CD4-positive, CD25-positive, alpha-beta regulatory T cell (primary cell): ENCODE measurements at regions not wholly inside any gene's neighbourhood (a gene's known extent, or its start where the extent isn't known, plus 50 kb on each side); places are given as distances from the start of the nearest gene placed in this dataset.

ENCODE experiments used
- ATAC-seq, 2 donors: fragments of 150-1000 bp; cut with Tn5 transposase; one replicate each; pipeline ENCODE4 v1.10.0; 2021; ENCODE audit warnings: low read depth in 2 of 2, moderate number of reproducible peaks in 2 of 2, moderate library complexity in 1 of 2
- DNase-seq, 3 donors: peaks; one replicate each; pipeline versions ENCODE4 v3.0.0 to v3.0.0-alpha.2; 2012 to 2022; ENCODE audit warnings: mixed read lengths in 1 of 3
- H3K27ac ChIP-seq: one replicate; pipeline ENCODE4 v1.7.0; 2013; ENCODE audit warnings: mild to moderate bottlenecking, low read length; ENCODE audit not compliant: insufficient read depth, poor library complexity, severe bottlenecking
- H3K27me3 ChIP-seq: one replicate; pipeline ENCODE4 v1.7.0; 2013; ENCODE audit warnings: low read length; ENCODE audit not compliant: control insufficient read depth, insufficient read depth
- H3K36me3 ChIP-seq: one replicate; pipeline ENCODE4 v1.7.0; 2013; ENCODE audit warnings: mild to moderate bottlenecking, low read length, moderate library complexity; ENCODE audit not compliant: control insufficient read depth, insufficient read depth
- H3K4me1 ChIP-seq: 2 replicates; pipeline ENCODE4 v1.7.0; 2013; ENCODE audit warnings: mild to moderate bottlenecking, low read length; ENCODE audit not compliant: insufficient read depth, control insufficient read depth, poor library complexity, severe bottlenecking
- H3K4me3 ChIP-seq: one replicate; pipeline ENCODE4 v1.7.0; 2013; ENCODE audit warnings: low read depth, mild to moderate bottlenecking, low read length, moderate library complexity
- H3K9me3 ChIP-seq, 2 experiments: 1 replicate in 1 of 2; 2 replicates in 1 of 2; pipeline ENCODE4 v1.7.0; 2013; ENCODE audit warnings: low read length in 2 of 2, mild to moderate bottlenecking in 1 of 2, moderate library complexity in 1 of 2; ENCODE audit not compliant: control insufficient read depth in 2 of 2
- H3K27ac Mint-ChIP-seq, 3 donors: one replicate each; pipeline ENCODE4 v1.8.0; 2020 to 2022; ENCODE audit warnings: mild to moderate bottlenecking in 3 of 3, mixed read lengths in 3 of 3, moderate library complexity in 2 of 3
- H3K27me3 Mint-ChIP-seq: one replicate; pipeline ENCODE4 v1.8.0; 2022; ENCODE audit warnings: mild to moderate bottlenecking, mixed read lengths
- H3K36me3 Mint-ChIP-seq: one replicate; pipeline ENCODE4 v1.8.0; 2020; ENCODE audit warnings: mixed read lengths
- H3K4me1 Mint-ChIP-seq, 4 donors: one replicate each; pipeline ENCODE4 v1.8.0; 2020 to 2022; ENCODE audit warnings: mixed read lengths in 4 of 4, mild to moderate bottlenecking in 1 of 4
- H3K4me3 Mint-ChIP-seq, 4 donors: one replicate each; pipeline ENCODE4 v1.8.0; 2020 to 2022; ENCODE audit warnings: mild to moderate bottlenecking in 4 of 4, mixed read lengths in 4 of 4, moderate library complexity in 3 of 4
- H3K9me3 Mint-ChIP-seq, 7 donors: one replicate each; pipeline ENCODE4 v1.8.0; 2020 to 2022; ENCODE audit warnings: mixed read lengths in 7 of 7, mild to moderate bottlenecking in 3 of 7, moderate library complexity in 2 of 7

DNA sequence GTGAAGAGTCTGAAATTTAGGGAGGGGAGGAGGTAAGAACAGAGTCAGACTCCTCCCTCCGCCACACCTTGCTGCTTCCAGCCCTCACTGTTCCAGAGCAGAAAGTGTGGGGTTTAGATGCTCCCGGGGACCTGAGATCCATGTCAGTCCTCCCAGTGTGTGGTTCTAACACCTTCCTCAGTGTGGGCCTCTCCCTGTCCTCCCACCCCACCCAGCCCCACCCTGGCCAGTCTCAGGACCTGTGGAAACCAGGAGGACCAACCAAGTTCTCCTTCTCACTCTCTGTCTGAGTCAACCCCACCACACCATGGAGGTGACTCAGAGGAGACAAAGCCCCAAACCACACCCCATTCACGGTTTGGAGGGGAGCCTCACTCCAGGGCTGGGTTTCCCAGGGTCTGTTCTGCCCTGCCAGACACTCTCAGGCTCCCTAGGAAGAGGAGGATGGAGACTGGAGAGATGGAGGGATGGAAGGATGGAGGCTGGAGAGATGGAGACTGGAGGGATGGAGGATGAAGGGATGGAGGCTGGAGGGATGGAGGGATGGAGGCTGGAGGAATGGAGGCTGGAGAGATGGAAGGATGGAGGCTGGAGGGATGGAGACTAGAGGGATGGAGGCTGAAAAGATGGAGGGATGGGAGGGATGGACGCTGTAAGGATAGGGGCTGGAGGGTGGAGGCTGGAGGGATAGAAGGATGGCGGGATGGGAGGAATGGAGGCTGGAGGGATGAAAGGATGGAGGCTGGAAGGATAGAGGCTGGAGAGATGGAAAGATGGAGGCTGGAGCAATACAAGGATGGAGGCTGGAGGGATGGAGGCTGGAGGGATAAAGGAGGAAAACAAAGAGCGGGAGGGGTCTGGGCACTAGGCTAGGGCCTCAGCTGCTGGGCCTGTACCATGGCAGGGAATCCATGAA is 100.9 kb upstream of the RUNX3 start:
- peak in 2 of 3 donors; percentile 49 to 83 for DNase-seq
- H3K4me1 Mint-ChIP-seq = peaks cover 13 to 75% (median 39%) of the 10 kb centered on the region in 4 donors
- H3K27me3 ChIP-seq = no peaks in the 10 kb centered on the region
- H3K4me1 ChIP-seq = peaks cover 66% of the 10 kb centered on the region
- peaks cover 7% of the 10 kb centered on the region for H3K27me3 Mint-ChIP-seq
- ATAC-seq = peak; percentile 66 to 71
- no peaks in the 10 kb centered on the region for H3K9me3 Mint-ChIP-seq
- H3K27ac Mint-ChIP-seq = peak overlapping the region; percentile 96 to 98 (median 98)
- H3K4me3 ChIP-seq = peak overlapping the region; percentile 13
- no peaks in the 10 kb centered on the region for H3K36me3 Mint-ChIP-seq
- peak overlapping the region in 3 of 4 donors; percentile 61 to 90 (median 78) for H3K4me3 Mint-ChIP-seq
- H3K36me3 ChIP-seq = no peaks in the 10 kb centered on the region
- peak overlapping the region; percentile 86 for H3K27ac ChIP-seq
- no peaks in the 10 kb centered on the region for H3K9me3 ChIP-seq

DNA sequence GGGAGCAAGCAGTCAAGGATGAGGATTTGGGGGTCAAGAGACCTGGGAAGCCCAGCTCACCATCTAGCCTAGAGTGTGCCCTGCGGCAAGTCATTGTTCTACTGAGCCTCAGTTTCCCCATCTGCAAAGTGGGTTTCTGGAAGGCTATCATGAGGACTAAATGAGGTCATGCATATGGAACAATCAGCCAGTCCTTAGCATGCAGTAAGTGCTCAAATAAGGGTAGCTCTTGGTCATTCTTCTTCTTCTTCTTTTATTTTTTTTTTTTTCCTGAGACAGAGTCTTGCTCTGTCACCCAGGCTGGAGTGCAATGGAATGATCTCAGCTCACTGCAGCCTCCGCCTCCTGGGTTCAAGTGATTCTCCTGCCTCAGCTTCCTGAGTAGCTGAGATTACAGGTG is 99.9 kb upstream of the RUNX3 start:
- DNase-seq = no peak
- Mint-ChIP-seq H3K9me3 (no peaks in the 10 kb centered on the region), H3K27me3 (peaks cover 7% of the 10 kb centered on the region), H3K27ac (peak overlapping the region; percentile 90 to 96 (median 90)), H3K36me3 (no peaks in the 10 kb centered on the region), H3K4me3 (peak overlapping the region in 3 of 4 donors; percentile 17 to 42 (median 38)), H3K4me1 (peaks cover 13 to 84% (median 39%) of the 10 kb centered on the region in 4 donors)
- Histone ChIP-seq H3K9me3 (no peaks in the 10 kb centered on the region), H3K27me3 (no peaks in the 10 kb centered on the region), H3K36me3 (no peaks in the 10 kb centered on the region), H3K4me1 (peaks cover 66% of the 10 kb centered on the region), H3K4me3 (peak overlapping the region; percentile 3), H3K27ac (no peak overlapping the region)
- ATAC-seq = no peak

DNA sequence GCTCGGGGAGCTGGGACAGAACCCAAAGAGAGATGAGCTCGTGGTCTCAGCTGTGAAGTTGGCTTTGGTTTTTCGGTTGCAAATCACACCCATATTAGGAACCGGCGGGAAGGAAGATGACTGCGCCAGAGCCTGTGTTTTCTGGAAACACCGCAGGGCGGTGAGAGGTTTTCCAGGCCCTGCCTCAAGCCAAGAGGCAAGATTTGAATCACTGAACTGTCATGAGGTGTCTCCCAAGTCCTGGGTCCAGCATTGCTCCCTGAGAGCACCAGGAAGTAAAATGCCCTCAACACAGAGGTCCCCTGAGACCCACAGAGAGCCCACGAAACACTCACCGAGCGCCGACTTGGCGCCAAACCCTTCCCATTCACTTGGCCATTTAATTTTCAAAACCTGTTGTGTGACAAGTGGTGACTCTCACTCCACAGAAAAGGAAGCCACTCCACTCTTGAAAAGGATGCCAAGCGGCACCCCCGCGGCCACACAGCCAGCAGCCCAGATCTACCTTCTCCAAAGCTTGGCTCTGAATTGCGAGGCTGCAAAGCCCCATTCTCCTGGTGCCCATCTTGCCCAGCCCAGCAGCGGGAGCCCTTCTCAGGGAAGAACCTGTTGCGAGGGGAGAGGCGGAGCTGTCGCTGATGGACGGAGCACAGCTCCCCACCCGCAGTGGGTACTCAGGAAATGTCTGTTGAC is 99.0 kb upstream of the RUNX3 start:
- Mint-ChIP-seq H3K4me3 (peak overlapping the region in 2 of 4 donors; percentile 9 to 42), H3K27me3 (peaks cover 7% of the 10 kb centered on the region), H3K4me1 (peaks cover 13 to 89% (median 39%) of the 10 kb centered on the region in 4 donors), H3K36me3 (no peaks in the 10 kb centered on the region), H3K27ac (peak overlapping the region; percentile 90 to 96 (median 95)), H3K9me3 (no peaks in the 10 kb centered on the region)
- H3K4me3 ChIP-seq = no peak overlapping the region
- no peaks in the 10 kb centered on the region for H3K9me3 ChIP-seq
- no peak overlapping the region for H3K27ac ChIP-seq
- DNase-seq (no peak), ATAC-seq (no peak)
- H3K27me3 ChIP-seq = no peaks in the 10 kb centered on the region
- no peaks in the 10 kb centered on the region for H3K36me3 ChIP-seq
- peaks cover 63% of the 10 kb centered on the region for H3K4me1 ChIP-seq

DNA sequence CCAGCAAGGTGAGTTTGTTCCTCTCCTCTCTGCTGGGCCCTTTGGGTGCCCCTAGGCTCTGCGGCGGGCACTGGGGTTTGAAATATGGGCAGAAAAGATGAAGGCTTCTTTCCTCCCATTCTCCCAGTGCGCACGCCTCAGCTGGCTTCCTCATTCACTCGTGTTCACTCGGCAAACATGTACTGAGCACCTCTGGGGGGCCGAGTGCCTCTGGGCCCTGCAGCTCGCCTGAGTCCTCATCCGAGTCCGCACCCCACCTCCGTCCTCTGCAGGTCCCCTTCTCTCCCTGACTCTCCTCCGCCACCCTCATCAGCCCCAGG is 98.5 kb upstream of the RUNX3 start:
- no peak overlapping the region for H3K27ac ChIP-seq
- H3K4me3 ChIP-seq = no peak overlapping the region

GRCh38 chr1:25027822-25028586 is 97.9 kb upstream of the RUNX3 start:
- no peaks in the 10 kb centered on the region for H3K9me3 Mint-ChIP-seq
- H3K27me3 Mint-ChIP-seq = peaks cover 7% of the 10 kb centered on the region
- H3K4me3 Mint-ChIP-seq = peak overlapping the region in 1 of 4 donors; percentile 19
- Histone ChIP-seq H3K36me3 (no peaks in the 10 kb centered on the region), H3K27ac (no peak overlapping the region), H3K4me1 (peaks cover 63% of the 10 kb centered on the region), H3K4me3 (no peak overlapping the region), H3K27me3 (no peaks in the 10 kb centered on the region), H3K9me3 (no peaks in the 10 kb centered on the region)
- no peak for DNase-seq
- H3K36me3 Mint-ChIP-seq = no peaks in the 10 kb centered on the region
- H3K4me1 Mint-ChIP-seq = peaks cover 13 to 89% (median 42%) of the 10 kb centered on the region in 4 donors
- no peak for ATAC-seq
- H3K27ac Mint-ChIP-seq = peak overlapping the region; percentile 90 to 96 (median 95)

More for the DNA sequence above, 98.5 kb upstream of the RUNX3 start:
- Mint-ChIP-seq H3K4me3 (peak overlapping the region in 1 of 4 donors; percentile 9), H3K27me3 (peaks cover 7% of the 10 kb centered on the region), H3K4me1 (peaks cover 13 to 89% (median 41%) of the 10 kb centered on the region in 4 donors), H3K27ac (peak overlapping the region; percentile 90 to 96 (median 95)), H3K36me3 (no peaks in the 10 kb centered on the region), H3K9me3 (no peaks in the 10 kb centered on the region)
- H3K4me1 ChIP-seq = peaks cover 63% of the 10 kb centered on the region
- ATAC-seq = no peak
- H3K9me3 ChIP-seq = no peaks in the 10 kb centered on the region
- no peaks in the 10 kb centered on the region for H3K36me3 ChIP-seq
- no peak for DNase-seq
- no peaks in the 10 kb centered on the region for H3K27me3 ChIP-seq

GRCh38 chr1:25026730-25027450 is 96.8 kb upstream of the RUNX3 start:
- DNase-seq = no peak
- no peak overlapping the region for H3K4me3 Mint-ChIP-seq
- no peaks in the 10 kb centered on the region for H3K36me3 ChIP-seq
- H3K27me3 Mint-ChIP-seq = no peaks in the 10 kb centered on the region
- no peak overlapping the region for H3K27ac ChIP-seq
- peaks cover 6 to 87% (median 37%) of the 10 kb centered on the region in 4 donors for H3K4me1 Mint-ChIP-seq
- no peaks in the 10 kb centered on the region for H3K9me3 ChIP-seq
- no peak for ATAC-seq
- peak overlapping the region in 1 of 3 donors; percentile 48 for H3K27ac Mint-ChIP-seq
- H3K4me3 ChIP-seq = no peak overlapping the region
- H3K27me3 ChIP-seq = no peaks in the 10 kb centered on the region
- no peaks in the 10 kb centered on the region for H3K36me3 Mint-ChIP-seq
- no peaks in the 10 kb centered on the region for H3K9me3 Mint-ChIP-seq
- H3K4me1 ChIP-seq = peaks cover 63% of the 10 kb centered on the region

DNA sequence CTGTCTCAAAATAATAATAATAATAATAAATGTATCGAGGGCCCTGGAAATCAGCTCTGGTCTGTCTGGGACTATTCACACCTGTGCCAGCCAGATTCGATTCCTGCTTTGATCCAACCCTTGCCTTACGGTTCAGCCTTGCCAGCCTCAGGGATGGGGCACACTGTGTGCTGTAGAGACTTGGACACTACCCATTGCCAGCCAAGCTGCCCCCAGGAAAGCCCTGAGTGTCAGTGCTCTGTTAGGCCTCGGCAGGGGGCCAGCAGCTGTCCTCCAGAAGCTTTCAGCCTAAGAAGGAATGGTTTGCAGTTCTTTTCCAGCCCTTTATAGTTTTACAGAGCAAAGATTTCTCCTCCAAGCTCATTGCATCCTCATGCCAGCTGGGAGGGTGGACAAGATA is 96.2 kb upstream of the RUNX3 start:
- ATAC-seq = no peak

More for the DNA sequence above, 96.2 kb upstream of the RUNX3 start:
- no peaks in the 10 kb centered on the region for H3K36me3 ChIP-seq
- peak overlapping the region in 2 of 3 donors; percentile 42 to 48 for H3K27ac Mint-ChIP-seq
- no peaks in the 10 kb centered on the region for H3K9me3 Mint-ChIP-seq
- DNase-seq = no peak
- peaks cover 5 to 87% (median 34%) of the 10 kb centered on the region in 4 donors for H3K4me1 Mint-ChIP-seq
- no peak overlapping the region for H3K4me3 Mint-ChIP-seq
- no peak overlapping the region for H3K27ac ChIP-seq
- peaks cover 63% of the 10 kb centered on the region for H3K4me1 ChIP-seq
- H3K27me3 Mint-ChIP-seq = no peaks in the 10 kb centered on the region
- no peaks in the 10 kb centered on the region for H3K9me3 ChIP-seq
- H3K36me3 Mint-ChIP-seq = no peaks in the 10 kb centered on the region
- no peaks in the 10 kb centered on the region for H3K27me3 ChIP-seq
- H3K4me3 ChIP-seq = no peak overlapping the region
